ENCODE measurements at regions not wholly inside any gene's neighbourhood (a gene's known extent, or its start where the extent isn't known, plus 50 kb on each side); places are given as distances from the start of the nearest gene placed in this dataset.
"Not testable (repeated sequence)": the region's sequence is repeated elsewhere in the genome, so short reads cannot be mapped to it uniquely, and the experiment has no call there.

- TF ChIP-seq CTCF (IDR thresholded peaks at IDR 0.05; ENCODE audit: unreplicated experiment in 3 of 3) = no peak
- Mint-ChIP-seq H3K4me1 (no peaks in the 10 kb centered on the region), H3K36me3 (ENCODE audit: low read depth) (no peaks in the 10 kb centered on the region), H3K9me3 (peaks cover 2% of the 10 kb centered on the region), H3K4me3 (no peak overlapping the region), H3K27me3 (ENCODE audit: low read depth) (peaks cover 6% of the 10 kb centered on the region), H3K27ac (no peak overlapping the region)
These were observed 112.1 kb downstream of the RSL24D1 start for GRCh38 chr15:55084673-55085072.

GRCh38 chr15:55084216-55084615 lies 112.5 kb downstream of the RSL24D1 start:
- H3K4me1 Mint-ChIP-seq = no peaks in the 10 kb centered on the region

GRCh38 chr15:55077052-55077451 lies 119.7 kb downstream of the RSL24D1 start:
- not testable (repeated sequence) for H3K27me3 Mint-ChIP-seq (ENCODE audit: low read depth); H3K4me3 Mint-ChIP-seq; H3K36me3 Mint-ChIP-seq (ENCODE audit: low read depth); H3K27ac Mint-ChIP-seq; H3K4me1 Mint-ChIP-seq
- H3K9me3 Mint-ChIP-seq = peaks cover 24% of the 10 kb centered on the region

More at GRCh38 chr15:55084216-55084615, 112.5 kb downstream of the RSL24D1 start:
- peaks cover 5% of the 10 kb centered on the region for H3K27me3 Mint-ChIP-seq (ENCODE audit: low read depth)
- H3K9me3 Mint-ChIP-seq = peaks cover 4% of the 10 kb centered on the region
- no peaks in the 10 kb centered on the region for H3K36me3 Mint-ChIP-seq (ENCODE audit: low read depth)
- no peak for TF ChIP-seq CTCF (IDR thresholded peaks at IDR 0.05; ENCODE audit: unreplicated experiment in 3 of 3)
- H3K27ac Mint-ChIP-seq = no peak overlapping the region
- H3K4me3 Mint-ChIP-seq = no peak overlapping the region

GRCh38 chr15:55074431-55074830 lies 122.3 kb downstream of the RSL24D1 start:
- Mint-ChIP-seq H3K4me3 (no peak overlapping the region), H3K36me3 (ENCODE audit: low read depth) (no peaks in the 10 kb centered on the region), H3K27me3 (ENCODE audit: low read depth) (no peaks in the 10 kb centered on the region), H3K9me3 (peaks cover 24% of the 10 kb centered on the region), H3K27ac (no peak overlapping the region), H3K4me1 (no peaks in the 10 kb centered on the region)
- TF ChIP-seq CTCF (IDR thresholded peaks at IDR 0.05; ENCODE audit: unreplicated experiment in 3 of 3) = no peak

- not testable (repeated sequence) for H3K27ac Mint-ChIP-seq; H3K36me3 Mint-ChIP-seq (ENCODE audit: low read depth); H3K27me3 Mint-ChIP-seq (ENCODE audit: low read depth); H3K4me3 Mint-ChIP-seq; H3K4me1 Mint-ChIP-seq
- peaks cover 13% of the 10 kb centered on the region for H3K9me3 Mint-ChIP-seq
These were observed 132.8 kb downstream of the RSL24D1 start for GRCh38 chr15:55063970-55064369.

- Mint-ChIP-seq H3K27me3 (ENCODE audit: low read depth) (no peaks in the 10 kb centered on the region), H3K4me3 (no peak overlapping the region), H3K27ac (no peak overlapping the region), H3K4me1 (no peaks in the 10 kb centered on the region), H3K9me3 (peaks cover 13% of the 10 kb centered on the region), H3K36me3 (ENCODE audit: low read depth) (peaks cover 4% of the 10 kb centered on the region)
- no peak for TF ChIP-seq CTCF (IDR thresholded peaks at IDR 0.05; ENCODE audit: unreplicated experiment in 3 of 3)
These were observed 135.9 kb downstream of the RSL24D1 start for GRCh38 chr15:55060836-55061235.

GRCh38 chr15:55056500-55056899 lies 140.2 kb downstream of the RSL24D1 start:
- H3K4me1 Mint-ChIP-seq = no peaks in the 10 kb centered on the region
- no peak overlapping the region for H3K4me3 Mint-ChIP-seq
- no peak for TF ChIP-seq CTCF (IDR thresholded peaks at IDR 0.05; ENCODE audit: unreplicated experiment in 3 of 3)
- no peaks in the 10 kb centered on the region for H3K36me3 Mint-ChIP-seq (ENCODE audit: low read depth)
- H3K9me3 Mint-ChIP-seq = no peaks in the 10 kb centered on the region
- no peak overlapping the region for H3K27ac Mint-ChIP-seq
- H3K27me3 Mint-ChIP-seq (ENCODE audit: low read depth) = no peaks in the 10 kb centered on the region
